ENCODE measurements at regions not wholly inside any gene's neighbourhood (a gene's known extent, or its start where the extent isn't known, plus 50 kb on each side); places are given as distances from the start of the nearest gene placed in this dataset.
A peak's percentile ranks its signal among the peaks of the same experiment; 100 is the strongest.

DNA sequence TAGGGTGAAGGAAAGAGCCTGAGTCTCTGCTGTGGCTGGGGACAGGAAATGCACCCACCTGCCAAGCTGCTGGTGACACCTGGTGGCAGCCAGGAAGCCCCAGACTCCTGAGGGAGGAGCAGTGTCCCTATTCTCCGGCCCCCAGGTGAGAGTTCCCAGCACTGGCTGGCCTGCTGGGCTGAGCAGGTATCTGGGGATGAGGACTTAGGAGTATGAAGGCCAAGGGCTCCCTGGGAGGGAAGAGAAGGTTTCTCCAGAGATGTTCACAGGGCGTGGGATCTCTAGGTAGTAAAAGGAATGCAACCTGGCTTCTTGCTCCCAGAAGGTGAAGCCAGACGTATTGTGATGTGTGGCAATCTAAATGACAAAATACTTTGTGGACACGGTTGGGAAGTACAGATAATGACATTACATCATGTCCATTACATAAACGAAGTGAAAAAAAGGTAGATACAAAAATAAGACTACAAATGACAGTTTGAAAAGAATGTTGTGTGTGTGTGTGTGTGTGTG is 75.8 kb upstream of the SLC1A4 start:
- peak; percentile 76 for TF ChIP-seq CTCF (IDR thresholded peaks at IDR 0.05; ENCODE audit: low read depth, low read length)
- no peak for TF ChIP-seq EZH2phosphoT487 (IDR thresholded peaks at IDR 0.05; ENCODE audit: low read depth)
